Mammary epithelial cell (primary cell): ENCODE measurements at regions not wholly inside any gene's neighbourhood (a gene's known extent, or its start where the extent isn't known, plus 50 kb on each side); places are given as distances from the start of the nearest gene placed in this dataset.

ENCODE experiments used
- CTCF ChIP-seq, 2 donors: IDR thresholded peaks in 1 of 2; conservative IDR thresholded peaks in 1 of 2; 2 replicates each; pipeline ENCODE4 v1.5.1; 2011 to 2012; ENCODE audit warnings: inconsistent platforms in 2 of 2, low read length in 2 of 2, mild to moderate bottlenecking in 2 of 2, control low read depth in 1 of 2, low read depth in 1 of 2; ENCODE audit not compliant: insufficient read depth in 1 of 2; ENCODE audit errors: extremely low read depth in 1 of 2
- EZH2 ChIP-seq: IDR thresholded peaks from 2 replicates; pipeline ENCODE4 v1.6.1; 2012; ENCODE audit warnings: low read length, inconsistent platforms, borderline replicate concordance

GRCh38 chr13:91292630-91293221, 54.8 kb upstream of the MIR17HG start:
- TF ChIP-seq CTCF (conservative IDR thresholded peaks at IDR 0.05 in 1 of 2, IDR thresholded peaks at IDR 0.05 in 1 of 2; ENCODE audit: extremely low read depth in 1 of 2, insufficient read depth in 1 of 2, low read depth in 1 of 2, low read length in 2 of 2) (no peak), EZH2 (no peak)
